ENCODE measurements at regions not wholly inside any gene's neighbourhood (a gene's known extent, or its start where the extent isn't known, plus 50 kb on each side); places are given as distances from the start of the nearest gene placed in this dataset.
"Not testable (repeated sequence)": the region's sequence is repeated elsewhere in the genome, so short reads cannot be mapped to it uniquely, and the experiment has no call there.

DNA sequence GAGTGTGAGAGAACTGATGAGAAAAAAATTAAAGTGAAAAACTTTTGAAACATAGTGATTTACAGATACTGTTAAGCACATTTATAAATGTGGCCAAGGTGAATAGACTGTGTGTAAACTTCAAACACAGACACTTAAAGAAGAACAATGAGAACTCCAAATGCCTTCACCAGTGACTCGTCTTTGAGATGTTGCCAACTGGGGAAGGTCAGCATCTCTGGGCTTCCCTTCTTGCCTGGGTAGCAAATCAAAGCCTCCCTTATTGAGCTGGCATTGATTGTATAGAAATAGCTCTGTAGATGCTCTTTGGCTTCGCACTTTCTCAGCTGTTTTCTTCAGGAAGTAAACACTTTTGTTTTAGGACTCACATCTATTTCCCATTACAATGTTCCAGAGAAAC is 177.3 kb upstream of the SGCG start:
- H3K4me1 Mint-ChIP-seq: no peaks in the 10 kb centered on the region
- no peak overlapping the region for H3K4me3 Mint-ChIP-seq
- no peaks in the 10 kb centered on the region for H3K36me3 Mint-ChIP-seq
- DNase-seq (ENCODE audit: low spot score in 2 of 2): no peak
- ATAC-seq: no peak
- H3K27ac Mint-ChIP-seq: no peak overlapping the region
- H3K9me3 Mint-ChIP-seq: no peaks in the 10 kb centered on the region

DNA sequence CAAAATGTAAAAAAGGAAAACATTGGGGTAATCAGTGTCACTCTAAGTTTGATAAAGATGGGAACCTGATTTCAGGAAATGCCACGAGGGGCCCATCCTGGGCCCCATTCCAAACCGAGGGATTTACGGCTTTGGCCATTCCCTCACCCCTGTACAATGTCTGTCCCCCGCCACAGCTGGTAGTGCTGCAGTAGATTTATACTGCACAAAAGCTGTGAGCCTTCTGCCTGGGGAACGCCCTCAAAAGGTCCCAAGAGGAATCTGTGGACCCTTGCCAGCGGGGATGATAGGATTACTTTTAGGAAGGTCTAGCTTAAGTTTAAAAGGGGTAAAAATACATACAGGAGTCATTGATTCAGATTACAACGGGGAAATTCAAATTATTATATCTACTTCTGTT is 173.4 kb upstream of the SGCG start:
- ATAC-seq (no peak), DNase-seq (ENCODE audit: low spot score in 2 of 2) (no peak)
- Mint-ChIP-seq H3K36me3 (no peaks in the 10 kb centered on the region), H3K9me3 (no peaks in the 10 kb centered on the region), H3K4me3 (no peak overlapping the region), H3K27ac (no peak overlapping the region), H3K4me1 (no peaks in the 10 kb centered on the region)

DNA sequence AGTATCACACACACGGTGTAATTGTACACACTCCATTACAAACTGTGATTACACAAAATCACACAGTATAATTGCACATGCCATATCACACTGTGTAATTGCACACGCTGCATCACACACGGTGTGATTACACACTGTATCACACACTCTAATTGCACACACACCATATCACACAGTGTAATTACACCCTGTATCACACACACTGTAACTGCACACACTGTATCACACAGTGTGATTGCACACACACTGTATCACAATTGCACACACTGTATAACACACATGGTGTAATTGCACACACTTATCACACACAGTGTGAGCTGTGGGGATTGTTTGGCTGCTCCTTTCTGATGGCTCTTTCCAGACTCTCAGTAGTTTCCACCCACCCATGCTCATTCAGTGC is 162.6 kb upstream of the SGCG start:
- peak; percentile 39 for ATAC-seq
- H3K27ac Mint-ChIP-seq: no peak overlapping the region
- no peak for DNase-seq (ENCODE audit: low spot score in 2 of 2)
- no peaks in the 10 kb centered on the region for H3K4me1 Mint-ChIP-seq
- H3K4me3 Mint-ChIP-seq: no peak overlapping the region
- no peaks in the 10 kb centered on the region for H3K36me3 Mint-ChIP-seq
- peaks cover 2% of the 10 kb centered on the region for H3K9me3 Mint-ChIP-seq

DNA sequence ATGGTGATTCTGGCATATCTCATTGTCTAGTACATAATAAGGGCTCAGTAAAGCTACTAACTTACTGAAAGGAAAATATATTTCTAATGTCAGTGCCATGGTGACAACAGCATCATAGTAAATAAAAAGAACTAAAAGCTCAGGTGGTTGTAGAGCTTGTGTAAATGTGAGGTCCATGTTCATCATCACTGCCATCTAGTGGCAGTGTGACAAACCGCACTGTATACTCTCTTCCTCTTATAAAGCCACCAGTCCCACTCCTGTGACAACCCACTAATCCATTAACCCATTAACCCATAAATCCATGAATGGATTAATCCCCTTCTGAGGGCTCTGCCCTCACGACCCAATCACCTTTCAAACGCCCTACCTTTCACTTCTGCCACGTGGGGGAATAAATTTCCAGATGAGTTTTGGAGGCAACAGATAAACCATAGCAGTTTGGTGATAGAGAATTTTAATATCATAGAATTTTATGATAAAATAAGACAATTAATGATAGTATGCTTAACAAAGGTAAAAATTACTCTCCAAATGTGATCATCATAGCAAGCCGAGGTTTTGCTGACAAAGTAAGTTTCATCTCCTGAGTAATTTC is 160.4 kb upstream of the SGCG start:
- Mint-ChIP-seq H3K27ac (no peak overlapping the region), H3K9me3 (no peaks in the 10 kb centered on the region)
- peak; percentile 75 for ATAC-seq

DNA sequence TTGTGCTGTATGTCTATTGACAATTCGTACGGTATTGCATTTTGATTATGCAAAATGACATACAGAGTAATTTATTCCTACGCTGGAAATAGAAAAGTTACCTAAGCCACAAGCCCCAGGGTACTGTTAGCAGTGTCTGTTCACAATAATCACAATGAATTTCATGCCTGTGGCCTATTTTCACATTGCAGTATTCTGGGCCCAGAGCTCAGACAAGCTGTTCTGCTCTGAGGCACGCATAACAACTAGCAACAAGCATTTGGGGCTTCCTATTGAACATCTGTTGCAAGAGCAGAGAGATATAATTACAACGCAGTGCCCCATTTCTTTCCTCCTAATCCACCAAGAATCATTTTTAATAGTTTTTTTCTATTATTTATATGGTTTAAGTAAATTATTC is 158.9 kb upstream of the SGCG start:
- H3K27ac Mint-ChIP-seq: no peak overlapping the region
- no peak for ATAC-seq

More for the DNA sequence above, 160.4 kb upstream of the SGCG start:
- DNase-seq (ENCODE audit: low spot score in 2 of 2): no peak
- Mint-ChIP-seq H3K4me3 (no peak overlapping the region), H3K36me3 (no peaks in the 10 kb centered on the region), H3K4me1 (no peaks in the 10 kb centered on the region)

DNA sequence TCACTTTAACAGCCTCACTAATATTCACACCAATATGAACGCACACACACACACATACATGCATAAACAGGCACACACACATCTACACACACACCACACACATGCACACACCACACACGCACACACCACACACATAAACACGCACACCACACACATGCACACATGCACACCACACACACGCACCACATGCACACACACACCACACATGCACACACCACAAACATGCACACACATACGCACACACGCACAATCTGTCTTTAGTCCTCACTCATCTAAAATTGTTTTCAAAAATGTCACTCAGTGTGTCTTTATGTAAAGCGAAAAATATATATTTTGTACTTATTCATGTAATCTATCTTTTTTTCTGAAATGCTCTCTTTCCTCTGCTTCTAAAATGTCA is 158.1 kb upstream of the SGCG start:
- Mint-ChIP-seq H3K4me1 (no peaks in the 10 kb centered on the region), H3K27ac (no peak overlapping the region), H3K4me3 (no peak overlapping the region)

More for the DNA sequence above, 158.9 kb upstream of the SGCG start:
- no peak for DNase-seq (ENCODE audit: low spot score in 2 of 2)
- Mint-ChIP-seq H3K9me3 (no peaks in the 10 kb centered on the region), H3K36me3 (no peaks in the 10 kb centered on the region), H3K4me1 (no peaks in the 10 kb centered on the region), H3K4me3 (no peak overlapping the region)

DNA sequence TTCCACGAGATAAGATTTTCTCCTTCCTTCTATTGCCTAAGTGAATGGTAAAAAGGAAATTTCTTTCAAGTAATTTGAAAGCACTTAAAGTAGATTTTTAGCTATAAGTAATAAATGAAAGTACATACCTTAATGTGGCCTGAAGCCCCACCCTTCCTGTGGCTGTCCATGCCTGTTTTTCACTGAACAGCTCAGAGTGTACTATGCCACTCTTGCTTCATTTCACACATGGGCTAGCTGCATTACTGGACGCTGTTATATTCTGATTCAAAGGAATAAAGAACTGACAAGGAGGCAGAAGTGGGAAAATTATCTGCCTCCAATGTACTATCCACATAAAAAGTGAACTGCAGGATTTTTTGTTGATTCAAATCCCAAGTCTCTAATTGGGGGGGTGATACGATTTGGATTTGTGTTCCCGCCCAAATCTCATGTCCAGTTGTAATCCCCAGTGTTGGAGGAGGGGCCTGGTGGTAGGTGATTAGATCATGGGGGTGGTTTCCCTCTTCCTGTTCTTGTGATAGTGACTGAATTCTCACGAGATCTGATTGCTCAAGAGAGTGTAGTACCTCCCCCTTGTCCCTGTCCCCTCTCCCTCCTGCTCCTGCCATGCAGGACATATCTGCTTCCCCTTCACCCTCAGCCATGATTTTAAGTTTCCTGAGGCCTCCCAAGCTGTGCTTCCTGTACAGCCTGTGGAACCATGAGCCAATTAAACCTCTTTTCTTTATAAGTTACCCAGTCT is 154.7 kb upstream of the SGCG start:
- DNase-seq (ENCODE audit: low spot score in 2 of 2) (no peak), ATAC-seq (no peak)
- Mint-ChIP-seq H3K4me3 (no peak overlapping the region), H3K27ac (no peak overlapping the region), H3K4me1 (no peaks in the 10 kb centered on the region), H3K9me3 (no peaks in the 10 kb centered on the region), H3K36me3 (no peaks in the 10 kb centered on the region)

More for the DNA sequence above, 158.1 kb upstream of the SGCG start:
- DNase-seq (ENCODE audit: low spot score in 2 of 2): no peak
- no peak for ATAC-seq
- no peaks in the 10 kb centered on the region for H3K36me3 Mint-ChIP-seq
- H3K9me3 Mint-ChIP-seq: no peaks in the 10 kb centered on the region

DNA sequence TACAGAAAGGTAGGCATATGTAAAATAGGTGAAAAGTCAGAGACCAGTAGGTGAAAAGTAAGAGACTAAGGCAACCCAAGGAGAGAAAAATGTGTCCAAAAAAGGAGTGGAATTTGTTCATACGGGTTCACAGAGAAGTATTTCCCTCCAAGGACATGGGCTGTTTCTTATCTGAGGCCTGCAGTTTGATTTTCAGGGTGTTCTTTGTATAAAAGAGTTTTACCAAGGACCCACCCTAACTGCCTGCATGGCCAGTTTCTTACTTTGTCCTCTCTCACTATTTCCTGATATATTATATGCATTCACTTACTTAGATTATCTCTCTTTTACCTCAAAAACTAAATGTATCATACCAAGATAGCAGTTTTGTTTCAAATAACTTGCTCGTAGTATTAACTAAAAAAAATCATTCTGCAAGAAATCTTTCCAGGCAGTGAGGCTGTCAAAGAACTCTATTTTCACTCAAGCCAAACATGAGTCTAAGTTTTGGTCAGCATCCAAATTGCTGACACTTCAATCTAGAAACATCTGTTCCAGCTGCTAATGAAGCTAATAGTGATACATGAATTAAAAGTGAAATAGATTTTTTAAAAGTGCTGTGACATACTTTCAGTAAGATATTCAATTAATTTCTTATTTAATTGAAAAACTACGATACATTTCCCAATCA is 141.4 kb upstream of the SGCG start:
- Mint-ChIP-seq H3K4me3 (no peak overlapping the region), H3K36me3 (no peaks in the 10 kb centered on the region), H3K9me3 (no peaks in the 10 kb centered on the region), H3K4me1 (no peaks in the 10 kb centered on the region), H3K27ac (no peak overlapping the region)
- no peak for ATAC-seq
- no peak for DNase-seq (ENCODE audit: low spot score in 2 of 2)

DNA sequence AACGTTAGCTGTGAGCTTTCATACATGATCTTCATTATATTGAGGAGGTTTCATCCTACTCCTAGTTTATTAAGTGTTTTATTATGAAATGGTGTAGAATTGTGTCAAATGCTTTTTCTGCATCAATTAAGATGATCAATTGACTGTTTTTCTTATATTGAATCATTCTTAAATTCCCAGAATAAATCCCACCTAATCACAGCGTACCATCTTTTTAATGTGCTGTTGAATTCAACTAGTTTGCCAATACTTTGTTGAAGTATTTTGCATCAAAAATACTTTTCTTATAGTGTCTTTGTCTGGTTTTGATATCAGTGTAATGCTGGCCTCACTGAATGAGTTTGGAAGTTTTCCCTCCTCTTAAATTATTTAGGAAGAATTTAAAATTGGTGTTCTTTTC is 138.6 kb upstream of the SGCG start:
- ATAC-seq (no peak), DNase-seq (ENCODE audit: low spot score in 2 of 2) (no peak)
- Mint-ChIP-seq H3K27ac (no peak overlapping the region), H3K4me1 (no peaks in the 10 kb centered on the region), H3K9me3 (no peaks in the 10 kb centered on the region), H3K4me3 (no peak overlapping the region), H3K36me3 (no peaks in the 10 kb centered on the region)

DNA sequence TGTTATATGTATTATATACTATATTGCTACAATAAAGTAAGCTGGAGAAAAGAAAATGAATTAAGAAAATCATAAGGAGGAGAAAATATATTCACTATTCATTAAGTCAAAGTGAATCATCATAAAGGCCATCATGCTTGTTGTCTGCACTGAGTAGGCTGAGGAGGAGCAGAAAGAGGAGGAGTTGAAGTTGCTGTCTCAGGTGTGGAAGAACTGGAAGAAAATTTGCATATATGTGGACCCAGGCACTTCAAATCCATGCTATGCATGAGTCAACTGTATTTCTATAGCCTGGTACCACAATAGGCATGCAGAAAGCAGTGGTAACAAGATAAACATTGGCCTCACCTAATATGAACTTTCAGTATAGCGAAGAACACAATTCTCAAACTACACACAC is 135.9 kb upstream of the SGCG start:
- no peaks in the 10 kb centered on the region for H3K36me3 Mint-ChIP-seq
- ATAC-seq (no peak), DNase-seq (ENCODE audit: low spot score in 2 of 2) (no peak)
- H3K9me3 Mint-ChIP-seq: no peaks in the 10 kb centered on the region
- no peak overlapping the region for H3K4me3 Mint-ChIP-seq
- H3K27ac Mint-ChIP-seq: no peak overlapping the region
- H3K4me1 Mint-ChIP-seq: no peaks in the 10 kb centered on the region

DNA sequence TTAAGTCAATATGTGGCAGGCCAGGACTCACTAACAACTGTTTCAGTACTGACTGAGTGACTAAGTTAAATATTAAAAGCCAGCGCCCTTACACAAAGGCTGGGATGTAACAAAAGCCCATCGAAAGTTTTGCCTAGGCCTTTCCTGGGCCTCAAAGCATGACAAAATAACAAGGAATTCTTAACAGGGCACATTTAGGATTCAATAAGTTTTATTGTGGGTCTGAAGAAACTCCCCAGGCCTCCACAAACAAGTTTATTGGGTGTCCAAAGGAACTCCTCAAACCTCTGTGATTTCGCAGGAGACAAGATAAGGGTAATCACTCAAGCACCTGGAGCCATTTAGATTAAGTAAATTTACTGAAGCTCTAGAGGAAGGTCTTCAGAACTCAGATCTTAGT is 130.7 kb upstream of the SGCG start:
- Mint-ChIP-seq H3K4me1 (no peaks in the 10 kb centered on the region), H3K36me3 (no peaks in the 10 kb centered on the region), H3K27ac (no peak overlapping the region), H3K4me3 (no peak overlapping the region), H3K9me3 (no peaks in the 10 kb centered on the region)
- ATAC-seq (no peak), DNase-seq (ENCODE audit: low spot score in 2 of 2) (no peak)

DNA sequence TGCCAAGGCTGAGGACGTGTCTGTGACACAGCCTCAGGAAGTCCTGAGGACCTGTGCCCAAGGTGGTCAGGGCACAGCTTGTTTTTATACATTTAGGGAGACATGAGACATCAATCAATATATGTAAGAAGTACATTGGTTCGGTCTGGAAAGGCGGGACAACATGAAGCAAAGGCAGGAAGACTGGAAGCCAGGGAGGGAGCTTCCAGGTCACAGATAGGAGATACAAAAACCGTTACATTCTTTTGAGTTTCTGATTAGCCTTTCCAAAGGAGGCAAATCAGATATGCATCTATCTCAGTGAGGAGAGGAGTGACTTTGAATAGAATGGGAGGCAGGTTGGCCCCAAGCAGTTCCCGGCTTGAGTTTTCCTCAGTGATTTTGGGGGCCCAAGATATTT is 127.1 kb upstream of the SGCG start:
- ATAC-seq, H3K4me1 Mint-ChIP-seq, H3K27ac Mint-ChIP-seq: not testable (repeated sequence)

DNA sequence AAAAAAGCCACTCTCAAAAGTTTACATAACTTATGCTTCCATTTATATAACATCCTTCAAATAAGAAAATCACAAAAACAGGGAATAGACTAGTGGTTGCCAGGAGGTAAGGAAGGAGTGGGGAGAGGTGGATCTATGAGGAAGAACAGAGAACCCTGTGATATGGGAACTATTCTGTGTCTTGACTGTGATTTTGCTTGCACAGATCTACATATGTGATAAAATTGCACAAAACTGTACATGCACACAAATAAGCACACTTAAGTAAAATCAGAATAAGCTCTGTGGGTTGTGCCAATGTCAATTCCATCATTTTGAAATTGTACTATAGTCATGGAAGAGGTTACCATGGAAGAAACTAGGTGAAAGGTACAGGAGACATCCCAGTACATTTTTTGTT is 121.6 kb upstream of the SGCG start:
- no peaks in the 10 kb centered on the region for H3K36me3 Mint-ChIP-seq
- DNase-seq (ENCODE audit: low spot score in 2 of 2): no peak
- peak; percentile 34 for ATAC-seq

More for the DNA sequence above, 127.1 kb upstream of the SGCG start:
- H3K4me3 Mint-ChIP-seq; H3K9me3 Mint-ChIP-seq; DNase-seq (ENCODE audit: low spot score in 2 of 2); H3K36me3 Mint-ChIP-seq: not testable (repeated sequence)

DNA sequence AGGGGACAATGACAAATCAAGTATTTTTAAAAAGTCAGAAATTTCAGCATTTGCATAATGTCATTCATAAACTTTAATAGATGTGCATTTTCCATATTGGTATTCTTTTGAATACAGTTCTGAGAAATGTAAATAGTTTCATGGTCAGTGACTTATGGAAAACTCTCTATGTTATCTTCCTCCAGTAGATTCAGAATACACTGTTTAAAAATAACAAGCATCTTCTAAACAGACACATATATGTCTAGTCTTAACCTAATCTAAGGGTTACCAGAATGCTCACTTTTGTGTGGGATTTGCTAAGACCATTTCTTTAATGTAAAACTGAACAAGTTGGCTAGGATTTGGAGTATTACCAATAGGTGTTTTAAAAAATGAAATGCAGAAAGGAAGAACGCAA is 119.8 kb upstream of the SGCG start:
- no peak for DNase-seq (ENCODE audit: low spot score in 2 of 2)
- Mint-ChIP-seq H3K9me3 (no peaks in the 10 kb centered on the region), H3K27ac (no peak overlapping the region), H3K4me3 (no peak overlapping the region), H3K4me1 (no peaks in the 10 kb centered on the region), H3K36me3 (no peaks in the 10 kb centered on the region)
- ATAC-seq: peak; percentile 43

More for the DNA sequence above, 121.6 kb upstream of the SGCG start:
- no peaks in the 10 kb centered on the region for H3K9me3 Mint-ChIP-seq
- no peak overlapping the region for H3K27ac Mint-ChIP-seq
- no peak overlapping the region for H3K4me3 Mint-ChIP-seq
- H3K4me1 Mint-ChIP-seq: no peaks in the 10 kb centered on the region

DNA sequence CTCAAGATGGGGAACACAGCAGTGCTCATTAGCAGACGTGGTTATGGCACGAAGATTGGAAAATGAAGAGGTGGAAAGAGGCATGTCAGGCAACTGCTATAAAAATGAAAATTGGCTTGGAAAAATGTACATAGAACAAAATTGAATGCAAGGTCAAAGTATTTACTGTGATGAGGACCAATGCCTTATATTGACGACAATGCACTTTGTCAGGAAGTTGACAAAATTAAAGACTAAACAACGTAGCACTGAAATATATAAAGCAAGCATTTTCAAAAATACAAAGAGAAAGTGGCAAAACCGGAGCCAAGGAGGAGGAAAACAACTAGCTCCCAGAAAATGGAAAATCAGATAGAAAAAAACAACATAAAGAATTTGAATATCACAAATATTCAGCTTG is 113.7 kb upstream of the SGCG start:
- no peaks in the 10 kb centered on the region for H3K36me3 Mint-ChIP-seq
- ATAC-seq (no peak), DNase-seq (ENCODE audit: low spot score in 2 of 2) (no peak)
- H3K4me1 Mint-ChIP-seq: no peaks in the 10 kb centered on the region
- no peak overlapping the region for H3K27ac Mint-ChIP-seq
- H3K9me3 Mint-ChIP-seq: no peaks in the 10 kb centered on the region
- H3K4me3 Mint-ChIP-seq: no peak overlapping the region

DNA sequence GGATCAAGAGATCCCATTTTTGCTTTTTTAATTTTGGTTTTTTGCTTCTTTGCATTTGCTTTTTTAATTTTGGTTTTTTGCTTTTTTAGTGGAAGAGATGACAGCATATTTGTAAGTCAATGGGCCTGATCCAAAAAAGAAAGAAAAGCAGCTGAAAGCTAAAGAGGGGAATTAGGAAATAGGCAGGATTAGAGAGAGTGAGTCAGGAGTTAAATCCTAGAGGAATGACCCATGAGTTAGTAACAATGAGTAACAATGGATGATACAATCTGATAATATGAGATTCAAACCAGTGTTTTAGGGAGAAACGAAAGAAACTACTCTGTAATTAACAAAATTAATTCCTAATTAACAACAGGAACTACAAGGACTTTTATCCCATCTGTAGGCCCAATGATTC is 111.2 kb upstream of the SGCG start:
- Mint-ChIP-seq H3K4me3 (no peak overlapping the region), H3K27ac (no peak overlapping the region), H3K9me3 (no peaks in the 10 kb centered on the region), H3K36me3 (no peaks in the 10 kb centered on the region), H3K4me1 (no peaks in the 10 kb centered on the region)
- ATAC-seq (no peak), DNase-seq (ENCODE audit: low spot score in 2 of 2) (no peak)

Measured in stimulated activated effector memory CD8-positive, alpha-beta T cell treated with anti-CD3 and anti-CD28 coated beads, Interleukin-12 subunit alpha, Interleukin-12 subunit beta, amount 100 ng/mL, for 72 hours (primary cell).